Neural progenitor cell (in vitro differentiated cells): ENCODE measurements at regions not wholly inside any gene's neighbourhood (a gene's known extent, or its start where the extent isn't known, plus 50 kb on each side); places are given as distances from the start of the nearest gene placed in this dataset.

Experiments
- DNase-seq: peaks from one replicate; pipeline ENCODE4 v3.0.0-alpha.2; 2016; ENCODE audit warnings: low spot score
- H2AFZ ChIP-seq: fragments of 200-600 bp; sonication (generic); replicated peaks from 2 replicates; pipeline ENCODE4 v1.6.1; 2016; ENCODE audit warnings: antibody characterized with exemption
- H3F3A ChIP-seq: fragments of 200-600 bp; sonication (generic); 2 replicates; pipeline ENCODE4 v1.6.1; 2016; ENCODE audit warnings: antibody characterized with exemption, low read depth
- H3K27ac ChIP-seq: fragments of 200-600 bp; sonication (generic); 2 replicates; pipeline ENCODE4 v1.5.1; 2016; ENCODE audit warnings: mild to moderate bottlenecking
- H3K27me3 ChIP-seq: fragments of 200-600 bp; sonication (generic); 2 replicates; pipeline ENCODE4 v1.6.1; 2016; ENCODE audit warnings: mild to moderate bottlenecking, moderate library complexity
- H3K36me3 ChIP-seq: fragments of 200-600 bp; sonication (generic); 2 replicates; pipeline ENCODE4 v1.5.1; 2016
- H3K4me1 ChIP-seq: fragments of 200-600 bp; sonication (generic); 2 replicates; pipeline ENCODE4 v1.6.1; 2016; ENCODE audit warnings: mixed run types
- H3K4me2 ChIP-seq: fragments of 200-600 bp; sonication (generic); 2 replicates; pipeline ENCODE4 v1.6.1; 2016
- H3K4me3 ChIP-seq: fragments of 200-600 bp; sonication (generic); 2 replicates; pipeline ENCODE4 v1.5.1; 2016
- H3K79me2 ChIP-seq: fragments of 200-600 bp; sonication (generic); 2 replicates; pipeline ENCODE4 v1.6.1; 2016; ENCODE audit warnings: low read depth
- H3K9ac ChIP-seq: fragments of 200-600 bp; sonication (generic); 2 replicates; pipeline ENCODE4 v1.6.1; 2016
- H3K9me3 ChIP-seq: fragments of 200-600 bp; sonication (generic); 2 replicates; pipeline ENCODE4 v1.5.1; 2016; ENCODE audit warnings: low read depth
- H4K20me1 ChIP-seq: fragments of 200-600 bp; sonication (generic); 2 replicates; pipeline ENCODE4 v1.6.1; 2016; ENCODE audit warnings: low read depth
- H3K27ac Mint-ChIP-seq: 3 replicates; pipeline ENCODE4 v1.8.0; 2021; ENCODE audit warnings: mixed read lengths
- H3K27me3 Mint-ChIP-seq: 2 replicates; pipeline ENCODE4 v1.8.0; 2022; ENCODE audit warnings: low read depth, mild to moderate bottlenecking, inconsistent platforms, moderate library complexity, mixed read lengths; ENCODE audit not compliant: insufficient read depth
- H3K36me3 Mint-ChIP-seq: 3 replicates; pipeline ENCODE4 v1.8.0; 2021; ENCODE audit warnings: mixed read lengths
- H3K4me1 Mint-ChIP-seq: 3 replicates; pipeline ENCODE4 v1.8.0; 2021; ENCODE audit warnings: mixed read lengths
- H3K4me3 Mint-ChIP-seq: 3 replicates; pipeline ENCODE4 v1.8.0; 2021; ENCODE audit warnings: mild to moderate bottlenecking, moderate library complexity, mixed read lengths
- H3K9me3 Mint-ChIP-seq: 3 replicates; pipeline ENCODE4 v1.8.0; 2020; ENCODE audit warnings: mixed read lengths
- EZH2 ChIP-seq: fragments of 200-600 bp; sonication (generic); IDR thresholded peaks from 2 replicates; pipeline ENCODE4 v1.6.1; 2017; ENCODE audit warnings: antibody characterized with exemption, mild to moderate bottlenecking, moderate library complexity
- EZH2phosphoT487 ChIP-seq: fragments of 200-600 bp; sonication (generic); IDR thresholded peaks from 2 replicates; pipeline ENCODE4 v1.6.1; 2017; ENCODE audit warnings: antibody characterized with exemption
- TF ChIP-seq, protein P1 (sequence below): fragments of 200-600 bp; sonication (generic); IDR thresholded peaks from 2 replicates; pipeline ENCODE4 v1.5.1; 2017; ENCODE audit warnings: antibody characterized with exemption, mild to moderate bottlenecking

DNA sequence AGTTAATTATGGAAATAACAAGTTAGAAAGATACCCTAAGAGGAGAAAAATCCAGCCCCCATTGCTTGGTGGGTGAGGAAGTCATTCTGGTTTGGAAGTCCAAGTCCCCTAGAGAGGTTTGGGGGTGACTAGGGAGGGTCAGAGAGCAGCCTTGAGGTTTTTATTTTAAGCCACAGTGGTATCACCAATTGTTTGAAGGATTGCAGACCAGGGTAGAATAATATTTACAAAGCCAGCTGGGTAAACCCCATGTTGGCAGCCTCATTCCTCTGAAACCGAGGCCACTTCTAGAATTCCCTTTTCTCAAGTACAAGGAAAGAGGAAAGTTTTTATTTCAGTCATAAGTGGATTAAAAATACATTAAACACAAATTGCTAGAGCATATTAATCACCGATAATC is 99.7 kb downstream of the TMEM170B start:
- Mint-ChIP-seq H3K27ac (no peak overlapping the region), H3K9me3 (peaks cover 8% of the 10 kb centered on the region), H3K4me3 (no peak overlapping the region), H3K4me1 (peaks cover 8% of the 10 kb centered on the region), H3K36me3 (peaks cover 2% of the 10 kb centered on the region), H3K27me3 (peaks cover 12% of the 10 kb centered on the region)
- TF ChIP-seq EZH2 = no peak
- TF ChIP-seq, protein P1, sequence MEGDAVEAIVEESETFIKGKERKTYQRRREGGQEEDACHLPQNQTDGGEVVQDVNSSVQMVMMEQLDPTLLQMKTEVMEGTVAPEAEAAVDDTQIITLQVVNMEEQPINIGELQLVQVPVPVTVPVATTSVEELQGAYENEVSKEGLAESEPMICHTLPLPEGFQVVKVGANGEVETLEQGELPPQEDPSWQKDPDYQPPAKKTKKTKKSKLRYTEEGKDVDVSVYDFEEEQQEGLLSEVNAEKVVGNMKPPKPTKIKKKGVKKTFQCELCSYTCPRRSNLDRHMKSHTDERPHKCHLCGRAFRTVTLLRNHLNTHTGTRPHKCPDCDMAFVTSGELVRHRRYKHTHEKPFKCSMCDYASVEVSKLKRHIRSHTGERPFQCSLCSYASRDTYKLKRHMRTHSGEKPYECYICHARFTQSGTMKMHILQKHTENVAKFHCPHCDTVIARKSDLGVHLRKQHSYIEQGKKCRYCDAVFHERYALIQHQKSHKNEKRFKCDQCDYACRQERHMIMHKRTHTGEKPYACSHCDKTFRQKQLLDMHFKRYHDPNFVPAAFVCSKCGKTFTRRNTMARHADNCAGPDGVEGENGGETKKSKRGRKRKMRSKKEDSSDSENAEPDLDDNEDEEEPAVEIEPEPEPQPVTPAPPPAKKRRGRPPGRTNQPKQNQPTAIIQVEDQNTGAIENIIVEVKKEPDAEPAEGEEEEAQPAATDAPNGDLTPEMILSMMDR = no peak
- TF ChIP-seq EZH2phosphoT487 = no peak
- H3K4me2 ChIP-seq = no peak overlapping the region
- H3K4me3 ChIP-seq = no peak overlapping the region
- peaks cover 10% of the 10 kb centered on the region for H3K4me1 ChIP-seq
- H3K27ac ChIP-seq = no peak overlapping the region
- peaks cover 4% of the 10 kb centered on the region for H3F3A ChIP-seq
- no peaks in the 10 kb centered on the region for H3K9me3 ChIP-seq
- no peaks in the 10 kb centered on the region for H3K36me3 ChIP-seq
- no peaks in the 10 kb centered on the region for H3K27me3 ChIP-seq
- no peak overlapping the region for H3K9ac ChIP-seq
- H4K20me1 ChIP-seq = no peaks in the 10 kb centered on the region
- DNase-seq = no peak
- H3K79me2 ChIP-seq = no peaks in the 10 kb centered on the region
- H2AFZ ChIP-seq = no peak overlapping the region

DNA sequence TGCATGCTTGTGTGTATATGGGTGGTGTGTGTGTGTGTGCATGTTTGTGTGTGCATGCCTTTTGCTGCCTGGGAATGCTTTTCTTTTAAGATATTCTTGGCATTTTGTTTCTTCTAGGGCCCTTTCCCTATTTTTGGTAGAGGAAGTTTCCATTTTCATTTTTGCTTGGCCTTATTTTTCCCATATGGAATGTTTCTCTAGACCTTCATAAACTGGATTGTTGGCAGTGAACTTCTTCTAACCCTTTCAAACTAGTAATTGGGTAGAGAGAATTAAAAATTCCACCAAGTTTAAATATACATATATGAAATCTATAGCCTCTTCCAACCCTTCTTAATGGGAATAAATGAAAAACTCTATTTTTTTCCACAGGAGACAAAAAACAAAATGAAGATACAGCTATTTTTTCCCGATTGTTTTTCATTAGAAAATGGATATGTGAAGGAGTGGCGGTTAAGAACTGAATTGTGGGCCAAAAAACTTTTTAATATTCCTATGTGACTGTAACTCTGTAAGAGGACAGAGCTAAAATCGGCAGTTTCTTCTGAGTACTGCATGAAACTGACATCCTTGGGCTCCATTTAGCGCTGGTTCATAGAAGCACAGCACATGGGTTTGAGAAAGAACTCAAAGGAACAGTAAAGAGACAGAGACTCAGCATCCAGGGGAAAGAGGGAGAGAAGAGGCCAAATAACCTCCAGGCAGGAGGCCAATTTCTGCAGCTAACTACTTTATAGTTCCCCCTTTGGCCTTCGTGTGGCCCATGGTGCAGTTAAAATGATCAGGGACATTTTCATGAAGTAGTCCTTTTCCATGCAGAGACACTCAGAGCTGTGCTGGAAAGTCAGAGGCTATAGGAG is 102.1 kb downstream of the TMEM170B start:
- Histone ChIP-seq H3K36me3 (no peaks in the 10 kb centered on the region), H2AFZ (peak overlapping the region; percentile 54)
- peaks cover 2% of the 10 kb centered on the region for H3K36me3 Mint-ChIP-seq

DNA sequence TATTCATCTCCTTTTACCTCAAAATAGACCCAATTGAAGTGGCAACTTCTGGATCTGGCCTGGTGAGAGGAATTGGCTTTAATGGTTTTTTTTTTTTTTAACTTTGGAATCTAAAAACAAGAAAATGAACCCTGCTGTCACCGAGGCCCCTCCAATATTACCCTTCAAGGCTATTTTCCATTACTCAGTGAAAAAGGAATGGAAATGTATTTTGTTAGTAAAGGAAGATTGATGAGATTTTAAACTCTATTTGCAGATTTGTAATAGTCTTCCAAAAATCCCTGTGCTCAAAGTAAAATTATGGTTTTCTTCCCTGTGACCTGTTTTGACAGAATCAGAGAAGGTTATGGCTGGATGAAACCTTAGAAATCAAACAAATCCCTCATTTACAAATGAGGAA is 102.9 kb downstream of the TMEM170B start:
- no peaks in the 10 kb centered on the region for H3F3A ChIP-seq
- H3K4me1 ChIP-seq = no peaks in the 10 kb centered on the region
- H4K20me1 ChIP-seq = no peaks in the 10 kb centered on the region
- no peak overlapping the region for H3K4me2 ChIP-seq
- no peaks in the 10 kb centered on the region for H3K79me2 ChIP-seq
- H3K27me3 Mint-ChIP-seq = peaks cover 9% of the 10 kb centered on the region
- H3K4me3 ChIP-seq = no peak overlapping the region
- no peak overlapping the region for H3K27ac ChIP-seq
- no peak overlapping the region for H3K27ac Mint-ChIP-seq
- H3K9ac ChIP-seq = no peak overlapping the region
- H3K36me3 Mint-ChIP-seq = peaks cover 2% of the 10 kb centered on the region
- H3K4me3 Mint-ChIP-seq = no peak overlapping the region
- no peaks in the 10 kb centered on the region for H3K9me3 ChIP-seq
- TF ChIP-seq EZH2phosphoT487 = no peak
- no peak for TF ChIP-seq EZH2
- H3K36me3 ChIP-seq = no peaks in the 10 kb centered on the region
- no peaks in the 10 kb centered on the region for H3K27me3 ChIP-seq
- peaks cover 2% of the 10 kb centered on the region for H3K4me1 Mint-ChIP-seq
- no peak overlapping the region for H2AFZ ChIP-seq
- peaks cover 10% of the 10 kb centered on the region for H3K9me3 Mint-ChIP-seq
- DNase-seq = no peak

More for the DNA sequence above, 102.1 kb downstream of the TMEM170B start:
- Histone ChIP-seq H3K4me1 (no peaks in the 10 kb centered on the region), H3K4me3 (no peak overlapping the region), H3K9me3 (no peaks in the 10 kb centered on the region), H4K20me1 (no peaks in the 10 kb centered on the region), H3K27me3 (no peaks in the 10 kb centered on the region), H3K27ac (no peak overlapping the region), H3K79me2 (no peaks in the 10 kb centered on the region), H3F3A (no peaks in the 10 kb centered on the region), H3K4me2 (no peak overlapping the region), H3K9ac (no peak overlapping the region)
- Mint-ChIP-seq H3K4me1 (peaks cover 2% of the 10 kb centered on the region), H3K27ac (no peak overlapping the region), H3K4me3 (no peak overlapping the region), H3K9me3 (peaks cover 10% of the 10 kb centered on the region), H3K27me3 (peaks cover 10% of the 10 kb centered on the region)
- no peak for DNase-seq
- TF ChIP-seq, protein P1 = no peak
- TF ChIP-seq EZH2 (no peak), EZH2phosphoT487 (no peak)

DNA sequence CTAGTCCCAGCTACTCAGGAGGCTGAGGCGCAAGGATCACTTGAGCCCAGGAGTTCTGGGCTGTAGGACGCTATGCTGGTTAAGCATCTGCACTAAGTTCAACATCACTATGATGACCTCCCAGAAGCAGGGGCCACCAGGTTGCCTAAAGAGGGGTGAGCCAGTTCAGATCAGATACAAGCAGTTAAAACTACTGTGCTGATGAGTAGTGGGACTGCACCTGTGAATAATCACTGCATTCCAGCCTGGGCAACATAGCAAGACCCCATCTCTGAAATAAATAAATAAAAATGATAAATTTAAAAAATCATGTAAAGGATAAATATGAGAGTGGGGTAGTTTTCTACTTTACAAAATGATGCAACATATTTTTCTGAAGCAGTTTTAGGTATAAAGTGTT is 106.5 kb downstream of the TMEM170B start:
- peaks cover 2% of the 10 kb centered on the region for H3K9me3 ChIP-seq
- no peaks in the 10 kb centered on the region for H4K20me1 ChIP-seq
- H3K9me3 Mint-ChIP-seq = peaks cover 30% of the 10 kb centered on the region
- TF ChIP-seq EZH2 (no peak), EZH2phosphoT487 (no peak)
- TF ChIP-seq, protein P1 = no peak
- H3F3A ChIP-seq = no peaks in the 10 kb centered on the region
- no peak overlapping the region for H3K9ac ChIP-seq
- no peak overlapping the region for H3K4me2 ChIP-seq
- no peak overlapping the region for H3K4me3 Mint-ChIP-seq
- H3K27ac Mint-ChIP-seq = no peak overlapping the region
- H3K36me3 Mint-ChIP-seq = peaks cover 5% of the 10 kb centered on the region
- peaks cover 2% of the 10 kb centered on the region for H3K4me1 Mint-ChIP-seq
- no peak for DNase-seq
- H3K79me2 ChIP-seq = no peaks in the 10 kb centered on the region
- no peaks in the 10 kb centered on the region for H3K36me3 ChIP-seq
- H3K4me3 ChIP-seq = no peak overlapping the region
- H3K27me3 Mint-ChIP-seq = peaks cover 9% of the 10 kb centered on the region
- H2AFZ ChIP-seq = no peak overlapping the region
- no peak overlapping the region for H3K27ac ChIP-seq
- H3K4me1 ChIP-seq = no peaks in the 10 kb centered on the region
- no peaks in the 10 kb centered on the region for H3K27me3 ChIP-seq
